ENCODE measurements at regions not wholly inside any gene's neighbourhood (a gene's known extent, or its start where the extent isn't known, plus 50 kb on each side); places are given as distances from the start of the nearest gene placed in this dataset.

GRCh38 chr9:15113288-15113687 is 193.7 kb downstream of the TTC39B start:
- no peak for TF ChIP-seq GATA3 (IDR thresholded peaks at IDR 0.05; ENCODE audit: low read depth, low read length)
- TF ChIP-seq GATA2 (IDR thresholded peaks at IDR 0.05; ENCODE audit: low read depth, low read length), result no peak
